NCI-H146 treated with DMSO at 0.1 percent for 48 hours (cell line): ENCODE measurements at regions not wholly inside any gene's neighbourhood (a gene's known extent, or its start where the extent isn't known, plus 50 kb on each side); places are given as distances from the start of the nearest gene placed in this dataset.

Experiments
- DNase-seq: peaks from one replicate; lab custom pipeline; 2025; ENCODE audit not compliant: unreplicated experiment; lab: John Stamatoyannopoulos, UW

DNA sequence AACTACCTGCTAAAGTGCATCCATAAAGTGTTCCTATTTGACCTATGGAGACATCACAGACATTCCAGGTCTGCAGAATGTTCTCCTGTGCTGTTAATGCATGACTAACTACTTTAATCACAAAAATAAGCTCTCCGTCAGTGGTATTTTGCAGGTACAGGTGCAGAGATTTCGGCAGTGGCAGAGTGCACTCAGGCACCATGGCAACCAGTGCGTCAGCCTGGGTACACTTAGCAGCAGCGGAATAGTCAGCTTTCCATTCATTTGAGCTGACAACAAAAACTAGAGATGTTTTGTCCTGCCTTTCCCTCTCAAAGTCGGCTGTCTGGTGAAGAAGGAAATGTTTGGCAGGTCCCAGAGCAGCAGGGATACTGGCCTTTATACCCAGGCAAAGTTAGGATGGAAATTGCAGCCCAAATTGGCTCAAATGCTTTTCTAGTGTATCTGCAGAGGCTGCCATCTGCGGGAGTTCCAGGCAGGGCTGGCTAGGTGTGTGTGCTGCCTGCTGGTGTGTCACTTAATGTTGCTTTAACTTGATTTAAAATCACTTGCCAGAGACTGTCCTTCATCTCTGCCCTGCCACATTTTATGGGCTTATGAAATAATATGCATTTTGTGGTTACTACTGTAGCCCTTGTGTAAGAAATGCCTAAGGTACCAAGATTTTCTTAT is 195.8 kb downstream of the RAP2A start:
- no peak for DNase-seq

DNA sequence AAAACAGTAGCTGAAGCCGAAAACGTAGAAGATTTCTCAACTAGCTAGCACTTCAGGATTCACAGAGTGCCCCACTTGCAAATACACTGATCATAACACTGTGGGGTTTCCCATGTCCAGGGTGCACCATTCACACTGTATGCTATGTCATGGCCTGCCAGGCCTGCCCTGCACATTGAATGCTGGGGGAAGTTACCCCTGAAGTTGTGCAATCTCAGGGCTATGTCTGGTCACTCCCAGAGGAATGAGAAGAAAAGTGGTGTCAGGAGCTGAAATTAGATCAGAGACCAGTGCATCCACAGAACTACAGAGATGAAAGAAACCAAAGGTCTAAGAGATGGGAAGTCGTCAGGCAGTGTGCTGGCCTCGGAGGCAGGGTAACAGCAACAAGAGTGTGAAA is 196.8 kb downstream of the RAP2A start:
- DNase-seq, result no peak

DNA sequence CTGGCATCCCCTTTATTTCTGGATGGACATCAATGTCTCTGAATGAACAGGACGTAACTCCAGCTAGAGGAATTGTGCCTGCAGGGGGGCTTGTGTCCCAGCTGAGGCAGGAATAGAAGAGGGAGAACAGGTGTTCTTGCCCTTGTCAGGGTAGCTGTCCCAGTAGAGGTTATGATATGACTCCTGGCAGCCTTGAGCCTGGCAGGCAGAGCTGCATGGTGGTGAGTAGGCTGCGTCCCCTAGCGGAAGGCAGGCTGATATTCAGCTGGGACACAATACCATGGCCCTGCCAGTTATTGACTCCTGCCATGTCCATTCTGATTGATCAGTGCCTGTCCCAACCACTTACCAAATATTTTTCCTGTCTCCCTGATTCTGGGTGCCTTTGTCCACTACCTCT is 197.2 kb downstream of the RAP2A start:
- DNase-seq, result no peak

DNA sequence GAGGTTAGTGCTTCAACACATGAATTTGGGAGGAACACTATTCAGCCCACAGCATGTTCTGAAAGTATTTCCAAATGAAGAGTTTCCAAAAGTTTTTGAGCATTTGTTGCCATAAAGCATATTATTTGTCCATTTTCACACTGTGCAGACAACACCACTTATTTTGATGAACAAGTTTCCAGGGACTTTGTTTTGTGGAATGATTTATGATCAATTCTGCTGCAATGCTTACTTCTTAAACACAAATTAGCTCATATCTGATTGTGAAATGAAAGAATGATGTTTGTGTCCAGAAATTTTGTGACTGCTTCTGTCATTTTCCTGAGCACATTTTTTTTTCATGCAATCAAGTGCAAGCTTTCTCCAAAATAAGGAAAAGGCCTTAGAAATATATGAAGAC is 205.3 kb downstream of the RAP2A start:
- no peak for DNase-seq

DNA sequence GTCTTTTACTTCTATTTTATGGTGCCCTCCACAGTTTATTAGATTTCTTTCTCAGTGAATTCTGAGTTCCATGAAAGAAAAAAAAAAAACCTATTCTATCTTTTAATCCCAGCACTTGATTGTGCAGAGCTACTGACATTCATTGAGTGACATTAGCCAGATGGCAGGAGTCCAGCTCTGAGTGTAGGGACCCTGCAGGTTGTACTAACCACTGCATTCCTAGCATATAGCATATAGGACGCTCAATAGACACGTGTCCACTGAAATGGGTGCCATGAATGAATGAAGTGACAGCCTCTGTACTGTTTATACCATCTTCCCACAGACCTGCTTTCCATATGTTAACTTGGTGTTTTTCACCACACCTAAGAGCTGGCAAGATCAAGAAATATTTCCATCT is 206.3 kb downstream of the RAP2A start:
- DNase-seq, result no peak

DNA sequence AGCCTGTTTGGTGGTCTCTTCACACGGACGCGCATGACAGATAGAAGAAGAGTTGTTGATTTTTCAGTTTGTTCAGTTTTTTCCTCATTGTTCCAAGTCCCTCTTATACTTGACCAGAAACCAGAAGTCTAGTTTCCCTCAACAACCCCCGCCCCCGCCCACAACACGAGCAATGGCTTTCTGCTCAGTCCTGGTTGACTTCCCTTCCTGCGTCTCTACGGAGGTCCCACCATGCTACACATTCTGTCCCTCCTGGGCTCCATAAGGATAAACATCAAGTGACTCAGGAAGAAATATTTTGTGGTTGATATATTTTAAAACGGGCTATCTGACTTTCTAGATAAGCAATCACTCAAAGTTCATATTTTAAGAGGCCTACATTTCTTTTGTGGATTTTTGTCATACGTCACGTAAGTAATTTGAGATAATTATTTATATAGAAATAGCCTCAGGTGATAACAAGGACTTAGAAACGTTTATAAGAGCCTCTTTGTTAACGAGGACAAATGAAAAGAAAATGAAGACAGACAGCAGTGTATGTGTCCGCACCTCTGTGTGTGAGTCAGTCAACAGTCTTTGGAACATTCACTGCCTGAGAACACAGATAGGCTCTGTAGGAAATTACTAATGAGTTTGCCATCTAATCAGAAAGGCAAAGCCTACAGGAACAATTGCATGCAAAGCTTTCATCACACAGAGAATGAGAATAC is 214.4 kb downstream of the RAP2A start:
- DNase-seq, result no peak

DNA sequence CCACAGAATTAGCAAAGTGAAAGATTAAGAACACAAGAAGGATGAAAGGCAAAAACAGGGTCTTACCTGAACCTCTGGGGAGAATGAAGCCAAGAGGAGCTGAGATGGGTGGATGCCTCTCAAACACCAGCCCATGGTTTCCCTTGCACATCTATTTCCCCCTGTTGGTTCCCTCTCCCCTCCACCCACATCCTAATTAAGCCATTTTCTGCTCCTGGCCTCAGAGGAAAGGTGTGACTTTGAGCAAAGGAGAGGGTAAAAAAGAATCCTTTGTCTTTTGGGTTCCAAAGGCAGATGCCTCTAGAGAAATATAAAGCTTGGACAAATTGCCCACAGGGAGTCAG is 214.9 kb downstream of the RAP2A start:
- DNase-seq, result no peak

DNA sequence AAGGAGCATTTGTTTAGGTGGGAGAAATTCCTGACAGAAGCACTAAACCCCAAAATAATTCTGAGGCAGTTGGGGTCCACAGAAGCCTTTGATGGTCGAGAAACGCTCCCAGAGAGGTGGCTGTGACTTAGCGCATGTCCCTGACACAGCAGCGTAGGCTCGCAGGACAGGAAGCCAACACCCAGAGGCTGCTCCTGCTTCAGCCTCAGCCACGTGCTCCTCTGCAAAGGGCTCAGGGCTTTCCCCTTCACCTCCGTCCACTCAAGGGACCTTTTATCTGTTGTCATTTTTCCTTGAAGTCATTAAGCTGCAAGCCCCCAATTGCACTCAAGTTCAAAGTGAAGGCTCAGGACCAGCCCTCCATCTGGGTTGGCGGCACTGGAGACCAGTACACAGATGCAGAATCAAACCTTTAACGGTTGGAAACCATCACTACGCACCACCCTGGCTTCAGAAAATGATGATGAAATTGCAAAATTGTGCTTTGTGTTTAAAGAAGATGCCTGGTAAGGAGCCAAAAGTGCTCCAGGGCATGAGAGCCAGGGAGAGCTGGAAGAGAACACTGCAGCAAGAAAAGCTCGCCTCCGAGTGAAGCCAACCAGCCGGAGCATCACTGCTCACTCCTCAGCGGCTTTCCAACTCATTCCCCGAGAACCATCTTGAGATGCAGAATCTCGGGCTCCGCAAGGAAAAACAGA is 219.6 kb downstream of the RAP2A start:
- no peak for DNase-seq

DNA sequence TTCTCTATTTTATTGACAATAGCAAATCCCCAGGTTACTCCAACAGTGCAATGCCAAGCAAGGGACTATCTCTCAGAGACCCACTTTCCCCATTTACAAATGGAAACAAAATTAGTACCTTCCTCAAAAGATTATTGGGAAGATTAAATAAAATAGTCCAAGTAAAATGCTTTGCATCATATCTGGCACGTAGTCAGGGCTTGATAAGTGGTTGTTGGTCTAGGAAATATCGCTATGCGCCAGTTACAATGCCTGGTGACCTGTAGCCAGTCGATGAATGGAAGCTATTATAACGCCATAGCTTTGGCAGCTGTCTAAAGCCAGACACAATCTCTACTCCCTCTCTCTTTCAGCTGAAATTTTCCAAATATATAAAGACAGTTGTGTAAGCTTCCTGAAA is 220.3 kb downstream of the RAP2A start:
- DNase-seq, result no peak

DNA sequence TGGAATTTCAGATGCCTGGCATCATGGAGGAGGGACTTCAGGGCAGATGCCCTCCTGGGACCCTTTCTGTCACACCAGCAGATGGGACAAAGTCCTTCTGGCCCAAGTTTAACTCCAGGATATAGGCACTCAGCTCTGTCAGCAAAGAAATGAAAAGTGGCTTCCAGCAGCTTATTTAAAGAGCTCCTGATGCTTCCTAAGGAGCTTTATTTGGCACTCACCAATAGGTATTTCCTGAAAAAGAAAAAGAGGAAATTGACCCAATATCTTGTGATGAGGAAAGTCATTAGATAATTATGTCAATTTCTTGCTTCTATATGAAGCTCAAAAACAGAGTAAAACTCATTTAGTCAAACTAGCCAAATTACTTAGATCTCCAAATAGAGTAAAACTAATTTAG is 224.6 kb downstream of the RAP2A start:
- DNase-seq, result no peak

DNA sequence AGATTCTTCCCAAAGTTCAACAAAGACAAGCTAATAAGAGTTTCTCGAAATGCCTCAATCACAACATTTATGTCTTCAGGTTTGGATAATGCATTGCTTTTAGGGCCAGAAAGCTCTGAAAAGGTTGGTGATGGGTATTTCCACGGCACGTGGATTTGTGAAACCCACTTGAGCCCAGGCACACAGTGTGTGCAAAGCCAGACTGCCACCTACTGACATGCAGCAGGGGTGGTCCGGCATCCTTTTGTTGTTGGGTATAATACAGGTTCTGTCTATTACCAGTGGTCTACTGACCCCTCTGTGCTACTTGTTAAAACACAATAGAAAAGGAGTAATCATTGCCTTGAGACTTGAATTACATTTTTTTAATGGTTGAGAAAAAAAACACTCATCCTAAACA is 225.6 kb downstream of the RAP2A start:
- DNase-seq, result no peak

DNA sequence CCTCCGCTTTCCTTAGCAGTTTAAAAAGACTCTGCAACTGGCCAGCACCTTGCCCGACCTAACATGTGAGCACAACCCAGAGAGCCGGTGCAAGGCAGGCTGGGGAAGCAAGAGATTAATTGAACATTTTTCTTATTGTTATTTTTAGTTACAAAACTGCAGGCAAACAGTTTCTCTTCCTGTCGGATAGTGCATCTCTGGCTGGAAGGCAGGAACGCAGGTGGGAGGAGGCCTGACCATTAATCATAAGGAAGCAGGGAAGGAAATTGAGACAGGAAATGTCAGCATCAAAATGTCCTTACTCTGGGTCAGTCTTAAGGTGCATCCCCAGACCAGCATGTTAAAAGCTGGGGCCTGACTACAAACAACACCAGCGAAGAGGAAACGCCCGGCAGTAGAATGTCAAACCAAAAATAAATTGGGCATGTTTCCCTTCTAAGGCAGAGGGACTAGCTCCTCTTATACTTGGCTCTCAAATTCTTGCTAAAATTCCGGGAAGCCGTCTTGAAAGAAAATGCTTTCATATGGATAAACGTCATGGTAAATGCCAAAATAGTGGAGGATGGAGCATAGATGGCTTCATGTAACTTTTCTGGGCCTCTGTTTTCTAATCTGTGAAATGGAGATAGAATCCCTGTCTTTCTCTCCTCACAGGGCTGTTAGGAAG is 226.8 kb downstream of the RAP2A start:
- no peak for DNase-seq

DNA sequence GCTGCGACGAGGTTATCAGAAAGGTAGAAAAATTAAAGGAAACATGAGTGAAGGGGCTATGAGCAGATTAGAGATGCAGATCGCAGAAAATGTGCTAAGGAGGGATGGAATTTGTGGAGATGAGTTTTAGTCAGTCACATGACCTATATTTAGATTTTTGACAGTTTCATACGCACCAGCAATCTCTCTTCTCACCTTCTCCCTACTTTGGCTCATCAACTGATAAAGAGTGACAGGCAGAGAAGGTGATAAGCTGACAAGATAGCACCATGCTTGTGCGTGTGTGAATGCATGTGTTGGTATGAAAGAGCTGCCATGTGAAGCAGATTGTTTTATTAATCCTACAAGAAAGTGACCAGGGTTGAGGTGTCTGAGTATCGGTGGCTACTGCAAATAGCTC is 252.6 kb downstream of the RAP2A start:
- no peak for DNase-seq

DNA sequence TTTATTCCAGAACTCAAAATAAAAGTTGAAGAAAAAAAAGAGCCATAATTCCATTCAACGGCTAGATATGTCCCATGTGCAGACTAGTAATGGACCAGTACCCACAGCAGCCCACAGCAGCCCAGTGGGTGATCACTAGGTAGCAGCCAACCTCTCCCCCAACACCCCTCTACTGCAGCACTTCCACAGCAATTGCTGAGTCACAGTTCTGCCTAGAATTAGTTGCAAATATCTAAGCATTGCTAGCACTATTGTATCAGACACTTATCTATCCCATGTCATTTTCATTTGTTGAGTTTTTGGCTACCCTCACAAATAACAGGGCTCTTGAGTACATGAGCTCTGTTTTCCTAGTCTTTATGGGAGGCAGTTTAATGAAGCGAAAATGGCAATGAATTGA is 258.7 kb downstream of the RAP2A start:
- DNase-seq, result no peak

DNA sequence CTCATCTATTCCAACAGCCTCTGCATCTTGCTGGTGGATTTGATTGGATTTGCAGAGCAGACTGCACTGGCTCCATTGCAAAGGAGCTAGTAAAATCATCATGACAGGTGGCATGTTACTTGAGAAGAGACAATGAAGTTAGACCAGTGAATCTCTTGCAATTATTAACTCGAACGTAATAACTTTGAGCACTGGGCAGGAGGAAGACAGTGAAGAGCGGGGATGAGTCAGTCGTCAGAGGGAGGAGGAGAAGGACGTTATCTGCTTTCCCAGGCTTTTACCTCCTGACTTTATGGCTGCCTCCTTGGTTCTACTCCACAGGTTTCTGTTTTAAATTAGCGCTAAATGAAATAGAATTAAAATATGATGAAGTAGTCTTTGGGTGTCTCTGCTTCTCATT is 257.8 kb upstream of the IPO5 start:
- DNase-seq, result no peak

DNA sequence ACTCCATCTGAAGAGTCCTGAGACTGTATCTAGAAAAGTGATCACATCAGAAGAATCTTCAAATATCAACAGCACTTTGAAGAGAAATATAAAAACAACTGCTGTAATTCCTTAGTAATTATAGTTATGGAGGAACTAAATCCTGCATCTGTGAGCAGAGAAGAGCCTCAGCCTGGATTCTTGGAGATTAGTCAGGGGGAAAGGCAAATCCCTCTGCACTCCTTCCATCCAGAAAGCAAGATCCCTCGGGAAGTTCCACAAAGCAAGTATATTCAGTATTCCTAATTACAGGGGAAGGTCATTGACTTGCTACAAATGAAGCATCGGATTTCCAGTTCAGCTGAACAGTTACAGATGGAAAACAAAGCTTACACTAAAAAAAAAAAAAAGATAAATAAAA is 256.6 kb upstream of the IPO5 start:
- no peak for DNase-seq

DNA sequence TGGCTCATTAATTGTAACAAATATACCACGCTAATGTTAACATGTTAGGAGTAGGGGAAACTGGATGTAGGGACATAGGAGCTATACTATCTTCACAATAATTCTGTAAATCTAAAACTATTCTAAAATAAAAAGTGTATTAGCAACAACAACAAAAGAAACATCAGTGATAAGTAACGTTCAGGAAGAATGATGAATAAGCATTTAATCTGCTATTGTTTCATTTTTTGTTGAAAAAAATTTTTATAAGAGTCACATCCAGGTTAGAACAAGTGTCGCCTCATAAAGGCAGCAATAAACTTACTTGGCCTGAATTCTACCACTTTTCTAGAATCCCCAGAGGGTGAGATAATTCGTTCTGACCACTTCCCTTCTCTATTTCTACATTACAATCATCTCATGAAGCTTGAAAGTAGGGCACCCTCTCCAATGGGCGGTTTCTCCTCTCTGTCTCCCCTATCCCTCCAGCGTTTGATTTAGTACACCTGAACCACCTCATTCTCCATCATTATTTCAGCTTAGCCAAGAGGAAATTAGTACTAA is 253.1 kb upstream of the IPO5 start:
- DNase-seq, result no peak

DNA sequence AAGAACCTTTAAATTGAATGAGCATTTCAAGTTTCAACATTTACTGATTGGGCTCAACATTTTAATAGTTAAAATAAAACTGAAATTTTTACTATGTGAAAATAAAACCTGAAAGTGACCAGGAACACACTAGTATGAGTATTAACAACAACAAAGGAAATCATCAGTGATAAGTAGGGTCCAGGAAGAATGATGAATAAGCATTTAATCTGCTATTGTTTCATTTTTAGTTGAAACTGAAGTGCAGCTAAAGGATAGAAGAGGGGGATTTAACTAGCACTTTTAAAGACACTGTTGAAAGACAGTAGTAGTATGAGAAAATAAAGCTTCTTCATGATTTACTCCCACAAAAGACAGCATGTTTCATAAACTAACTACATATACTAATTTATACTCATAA is 250.9 kb upstream of the IPO5 start:
- no peak for DNase-seq

DNA sequence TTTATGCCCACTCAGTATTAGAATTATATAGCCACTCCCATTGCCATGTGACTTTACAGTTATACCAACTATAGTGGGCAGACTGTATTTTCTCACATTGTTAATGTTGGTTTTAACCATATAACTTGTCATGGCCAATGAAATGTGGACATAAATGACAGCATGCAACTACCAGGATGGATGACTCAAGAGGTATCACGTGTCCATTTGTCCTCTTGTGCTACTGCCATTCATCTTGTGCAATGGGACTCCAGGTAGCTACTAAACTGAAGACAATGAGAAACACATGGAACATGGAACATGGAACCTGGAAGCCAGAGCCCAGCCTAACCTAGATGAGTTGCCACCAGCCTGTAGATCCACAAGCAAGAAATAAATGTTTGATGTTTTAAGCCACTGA is 242.7 kb upstream of the IPO5 start:
- DNase-seq, result no peak

DNA sequence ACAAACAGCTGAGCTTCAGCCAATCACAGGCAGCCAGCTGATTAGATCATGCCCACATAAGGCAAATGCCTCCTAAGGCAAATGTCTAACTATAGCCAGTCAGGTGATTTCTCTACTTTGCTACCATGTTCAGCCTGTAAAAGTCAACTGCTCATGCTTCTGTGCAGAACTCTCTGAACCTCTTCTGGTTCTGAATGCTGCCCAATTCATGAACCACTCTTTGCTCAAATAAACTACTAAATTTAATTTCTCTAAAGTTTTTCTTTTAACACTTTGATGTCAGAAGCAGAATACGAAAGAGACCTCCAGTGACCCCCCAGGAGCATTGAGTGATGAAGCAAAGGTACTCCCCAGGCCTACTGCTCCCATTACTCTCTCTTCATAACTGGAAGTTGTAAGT is 240.7 kb upstream of the IPO5 start:
- no peak for DNase-seq

DNA sequence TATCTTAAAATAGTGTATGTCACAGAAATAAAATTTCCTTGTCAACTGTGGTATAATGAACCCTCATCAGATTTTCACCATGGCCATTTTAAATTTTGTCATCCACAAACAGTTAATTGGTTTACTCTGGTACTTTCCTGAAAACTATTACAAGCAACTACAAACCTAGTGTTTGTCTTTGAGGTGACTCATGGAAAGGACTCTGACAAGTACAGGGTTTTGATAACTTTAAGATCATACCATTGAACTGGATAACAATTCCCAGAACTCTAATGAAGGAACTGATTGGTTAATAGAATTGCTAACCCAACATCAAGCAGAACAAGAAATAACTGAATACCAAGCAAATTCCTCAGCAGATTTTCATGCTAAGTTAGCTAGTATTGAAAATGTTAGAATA is 237.7 kb upstream of the IPO5 start:
- no peak for DNase-seq

DNA sequence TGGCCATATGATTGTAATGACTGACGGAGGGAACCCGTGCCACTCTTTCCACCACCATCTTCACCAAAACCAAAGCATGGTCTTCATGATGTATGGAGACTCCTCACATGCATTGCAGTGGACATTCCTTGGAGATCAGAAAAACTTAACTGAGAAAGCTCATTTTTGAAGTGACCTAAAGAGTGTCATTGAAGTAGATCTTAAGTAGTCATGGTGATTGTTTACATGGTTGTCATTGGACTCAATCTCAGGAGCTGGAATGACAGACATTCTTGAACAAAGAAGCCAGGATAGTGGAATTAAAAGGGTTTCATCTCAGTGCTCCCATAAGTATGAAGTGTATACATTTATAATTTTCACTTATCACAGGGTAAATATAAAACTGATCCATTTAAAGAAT is 236.7 kb upstream of the IPO5 start:
- DNase-seq, result no peak
